Karpas-422 (cell line): ENCODE measurements at regions not wholly inside any gene's neighbourhood (a gene's known extent, or its start where the extent isn't known, plus 50 kb on each side); places are given as distances from the start of the nearest gene placed in this dataset.
"Not testable (repeated sequence)": the region's sequence is repeated elsewhere in the genome, so short reads cannot be mapped to it uniquely, and the experiment has no call there.

Source experiments
- DNase-seq: peaks from one replicate; pipeline ENCODE4 v3.0.0-alpha.2; 2015
- H2AFZ ChIP-seq: fragments of 200-600 bp; sonication (generic); 2 replicates; pipeline ENCODE4 v1.6.1; 2014; ENCODE audit warnings: antibody characterized with exemption, low read length, mixed read lengths
- H3K27ac ChIP-seq: fragments of 200-600 bp; sonication (generic); 2 replicates; pipeline ENCODE4 v1.5.1; 2014; ENCODE audit warnings: mild to moderate bottlenecking, low read length, moderate library complexity
- H3K27me3 ChIP-seq: fragments of 200-600 bp; sonication (generic); 2 replicates; pipeline ENCODE4 v1.6.1; 2014; ENCODE audit warnings: low read length, mixed read lengths
- H3K36me3 ChIP-seq: fragments of 200-600 bp; sonication (generic); 2 replicates; pipeline ENCODE4 v1.6.1; 2014; ENCODE audit warnings: low read length, mixed read lengths; ENCODE audit not compliant: insufficient read depth
- H3K4me1 ChIP-seq: fragments of 200-600 bp; sonication (generic); 2 replicates; pipeline ENCODE4 v1.6.1; 2014; ENCODE audit warnings: mild to moderate bottlenecking, low read length, mixed read lengths
- H3K4me2 ChIP-seq: fragments of 200-600 bp; sonication (generic); 2 replicates; pipeline ENCODE4 v1.6.1; 2014; ENCODE audit warnings: low read length, low read depth, mild to moderate bottlenecking; ENCODE audit not compliant: poor library complexity, severe bottlenecking
- H3K4me3 ChIP-seq: fragments of 200-600 bp; sonication (generic); 2 replicates; pipeline ENCODE4 v1.5.1; 2014; ENCODE audit warnings: mild to moderate bottlenecking, antibody characterized with exemption, low read length, mixed read lengths
- H3K79me2 ChIP-seq: fragments of 200-600 bp; sonication (generic); 2 replicates; pipeline ENCODE4 v1.6.1; 2014; ENCODE audit warnings: mild to moderate bottlenecking, low read length, mixed read lengths
- H3K9ac ChIP-seq: fragments of 200-600 bp; sonication (generic); 2 replicates; pipeline ENCODE4 v1.6.0; 2014; ENCODE audit warnings: low read length
- H3K9me2 ChIP-seq: fragments of 200-600 bp; sonication (generic), shearing (Covaris generic); replicated peaks from 2 replicates; pipeline ENCODE4 v1.6.0; 2014; ENCODE audit warnings: mild to moderate bottlenecking, low read length, moderate library complexity; ENCODE audit not compliant: insufficient read depth
- H3K9me3 ChIP-seq: fragments of 300-700, 200-600 bp; sonication (generic); 2 replicates; pipeline ENCODE4 v1.6.1; 2014; ENCODE audit warnings: low read length, mixed read lengths
- H4K20me1 ChIP-seq: fragments of 200-600 bp; sonication (generic); 2 replicates; pipeline ENCODE4 v1.6.1; 2014; ENCODE audit warnings: mild to moderate bottlenecking, antibody characterized with exemption, low read length, low read depth; ENCODE audit not compliant: insufficient read depth

DNA sequence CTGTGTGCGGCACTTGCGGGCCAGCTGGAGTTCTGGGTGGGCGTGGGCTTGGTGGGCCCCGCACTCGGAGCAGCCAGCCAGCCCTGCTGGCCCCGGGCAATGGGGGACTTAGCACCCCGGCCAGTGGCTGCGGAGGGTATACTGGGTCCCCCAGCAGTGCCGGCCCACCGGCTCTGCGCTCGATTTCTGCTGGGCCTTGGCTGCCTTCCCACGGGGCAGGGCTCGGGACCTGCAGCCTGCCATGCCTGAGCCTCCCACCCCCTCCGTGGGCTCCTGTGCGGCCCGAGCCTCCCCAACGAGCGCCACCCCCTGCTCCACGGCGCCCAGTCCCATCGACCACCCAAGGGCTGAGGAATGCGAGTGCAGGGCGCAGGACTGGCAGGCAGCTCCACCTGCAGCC is 96.1 kb upstream of the MYRIP start:
- not testable (repeated sequence) for H3K27ac ChIP-seq, H3K9me2 ChIP-seq, H3K9me3 ChIP-seq, H3K36me3 ChIP-seq, H3K27me3 ChIP-seq, H3K4me1 ChIP-seq, H4K20me1 ChIP-seq, H3K4me2 ChIP-seq, H3K4me3 ChIP-seq, DNase-seq, H3K79me2 ChIP-seq, H2AFZ ChIP-seq, H3K9ac ChIP-seq

DNA sequence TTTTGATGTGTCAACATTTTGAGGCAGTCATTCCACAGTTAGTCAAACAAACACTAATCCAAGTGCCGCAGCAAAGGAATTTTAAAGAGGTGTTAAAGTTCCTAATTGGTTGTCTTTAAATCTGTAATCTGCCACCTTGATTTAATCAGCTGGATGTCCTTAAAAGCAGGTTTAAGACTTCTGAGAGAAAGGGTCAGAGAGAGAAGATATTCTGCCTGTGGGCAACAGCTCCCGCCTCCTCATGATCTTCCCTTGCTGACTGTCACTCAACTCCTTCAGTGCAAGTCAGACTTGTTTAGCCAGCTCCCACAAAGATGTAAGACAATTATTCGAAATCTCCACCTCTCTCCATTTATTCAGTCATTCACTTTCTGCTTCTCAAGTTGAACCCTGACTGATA is 92.6 kb upstream of the MYRIP start:
- no peaks in the 10 kb centered on the region for H3K27me3 ChIP-seq
- H3K9me3 ChIP-seq = no peaks in the 10 kb centered on the region
- H3K9me2 ChIP-seq = no peaks in the 10 kb centered on the region
- H2AFZ ChIP-seq = no peak overlapping the region
- no peaks in the 10 kb centered on the region for H4K20me1 ChIP-seq
- no peak overlapping the region for H3K4me3 ChIP-seq
- H3K36me3 ChIP-seq = no peaks in the 10 kb centered on the region
- no peak overlapping the region for H3K9ac ChIP-seq
- no peaks in the 10 kb centered on the region for H3K4me1 ChIP-seq
- H3K27ac ChIP-seq = no peak overlapping the region
- H3K79me2 ChIP-seq = no peaks in the 10 kb centered on the region
- DNase-seq = no peak
- H3K4me2 ChIP-seq = no peak overlapping the region

DNA sequence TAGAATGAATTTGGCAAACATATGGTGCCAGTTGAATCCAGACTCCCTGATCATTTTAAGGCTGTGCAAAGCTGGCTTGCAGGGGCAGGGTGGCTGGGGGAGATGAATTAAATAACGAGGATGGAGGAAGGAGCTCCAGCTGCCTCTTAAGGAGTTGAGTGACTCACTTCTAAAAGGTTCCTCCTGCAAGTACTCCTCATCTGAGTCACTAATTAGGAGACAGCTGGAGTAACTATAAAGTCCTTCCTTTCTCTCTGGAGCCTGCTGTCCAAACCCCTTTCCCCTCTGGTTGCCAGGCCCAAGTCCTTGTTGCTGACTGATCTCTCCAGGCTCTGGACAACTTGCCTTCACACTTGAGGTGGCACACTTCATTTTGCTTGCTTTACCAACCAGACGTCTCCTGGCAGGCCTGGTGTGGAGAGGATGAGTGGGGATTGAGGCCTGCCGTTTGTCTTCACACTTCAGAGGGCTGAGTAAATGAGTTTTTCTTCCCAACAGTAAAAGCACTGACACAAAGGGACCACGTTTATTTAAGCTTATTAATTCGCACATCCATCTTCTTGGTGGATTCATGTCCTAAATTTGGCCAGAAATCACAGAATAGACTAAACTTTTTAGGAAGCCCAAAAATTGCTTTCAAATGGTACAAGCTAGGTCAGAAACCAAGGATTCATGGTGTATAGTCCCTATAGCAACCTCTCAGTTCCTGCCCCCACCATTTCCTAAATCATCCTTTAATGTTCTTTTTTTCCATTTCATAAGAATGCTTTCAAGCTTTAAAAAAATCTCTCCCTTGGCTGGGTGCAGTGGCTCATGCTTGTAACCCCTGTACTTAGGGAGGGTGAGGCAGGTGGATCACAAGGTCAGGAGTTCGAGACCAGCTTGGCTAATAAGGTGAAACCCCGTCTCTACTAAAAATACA is 90.5 kb upstream of the MYRIP start:
- Histone ChIP-seq H3K4me2 (no peak overlapping the region), H4K20me1 (no peaks in the 10 kb centered on the region), H3K36me3 (no peaks in the 10 kb centered on the region), H3K9me3 (no peaks in the 10 kb centered on the region), H3K9ac (no peak overlapping the region), H3K27ac (no peak overlapping the region), H3K27me3 (no peaks in the 10 kb centered on the region), H3K79me2 (no peaks in the 10 kb centered on the region), H3K4me1 (peaks cover 7% of the 10 kb centered on the region), H2AFZ (peak overlapping the region; percentile 68; the same call in 1 of the 2 replicates), H3K9me2 (no peaks in the 10 kb centered on the region), H3K4me3 (no peak overlapping the region)
- DNase-seq = no peak

DNA sequence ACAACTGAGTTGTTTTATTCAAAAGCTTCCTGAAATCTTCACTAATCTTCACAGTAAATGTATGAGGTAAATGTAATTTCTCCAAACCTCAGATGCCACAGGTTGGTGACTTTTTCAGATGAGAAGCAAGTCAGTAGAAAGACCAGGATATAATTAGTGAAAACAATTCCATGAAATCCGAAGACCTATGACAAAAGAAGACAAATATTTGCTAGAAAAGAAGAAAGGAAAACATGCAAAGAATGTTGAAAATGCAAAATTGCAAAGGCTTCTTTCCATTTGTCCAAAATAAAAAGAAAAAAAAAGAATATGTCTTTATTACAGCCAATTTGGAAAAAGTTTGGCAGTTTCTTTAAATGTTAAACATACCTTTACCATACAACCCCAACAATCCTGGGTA is 88.3 kb upstream of the MYRIP start:
- Histone ChIP-seq H3K9me3 (no peaks in the 10 kb centered on the region), H3K79me2 (no peaks in the 10 kb centered on the region), H3K9me2 (no peaks in the 10 kb centered on the region), H3K27me3 (no peaks in the 10 kb centered on the region), H3K4me1 (peaks cover 26% of the 10 kb centered on the region), H3K27ac (no peak overlapping the region), H3K4me2 (no peak overlapping the region), H3K9ac (no peak overlapping the region), H3K36me3 (no peaks in the 10 kb centered on the region), H2AFZ (no peak overlapping the region), H4K20me1 (no peaks in the 10 kb centered on the region), H3K4me3 (no peak overlapping the region)
- peak; percentile 14 for DNase-seq

DNA sequence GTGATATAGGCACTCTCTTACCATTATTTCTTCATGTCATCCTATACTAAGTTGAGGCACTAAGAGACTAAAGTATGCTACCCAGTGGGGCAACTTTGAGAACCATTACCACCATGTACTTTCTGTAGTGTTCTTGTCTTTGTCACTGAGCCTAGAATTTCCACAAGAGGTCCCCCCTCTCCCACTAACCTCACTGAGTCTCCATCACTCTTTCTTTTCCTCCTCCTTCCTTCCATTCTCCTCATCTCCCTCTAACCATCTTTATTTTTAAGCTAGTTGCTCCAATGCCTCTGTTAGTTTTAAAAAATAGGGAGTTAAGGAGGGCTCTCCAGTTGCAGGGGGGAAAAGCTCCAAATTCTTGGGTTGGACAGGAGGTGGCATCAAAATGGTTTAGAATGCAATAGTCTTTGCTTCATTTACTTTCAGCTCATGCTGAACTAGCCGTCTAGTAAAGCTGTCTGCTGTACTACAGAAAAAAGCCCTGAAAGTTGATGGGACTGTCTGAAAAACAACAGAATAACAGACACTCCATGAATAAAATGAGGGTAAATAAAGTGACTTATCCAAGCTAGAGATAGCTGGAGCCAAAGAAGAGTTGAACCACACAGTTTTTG is 85.1 kb upstream of the MYRIP start:
- Histone ChIP-seq H3K9me2 (no peaks in the 10 kb centered on the region), H3K4me3 (no peak overlapping the region), H3K9ac (no peak overlapping the region), H3K79me2 (no peaks in the 10 kb centered on the region), H3K4me2 (no peak overlapping the region), H3K27me3 (no peaks in the 10 kb centered on the region), H3K36me3 (no peaks in the 10 kb centered on the region), H4K20me1 (no peaks in the 10 kb centered on the region), H3K9me3 (no peaks in the 10 kb centered on the region), H3K4me1 (peaks cover 30% of the 10 kb centered on the region), H2AFZ (no peak overlapping the region), H3K27ac (no peak overlapping the region)
- DNase-seq = peak; percentile 75

DNA sequence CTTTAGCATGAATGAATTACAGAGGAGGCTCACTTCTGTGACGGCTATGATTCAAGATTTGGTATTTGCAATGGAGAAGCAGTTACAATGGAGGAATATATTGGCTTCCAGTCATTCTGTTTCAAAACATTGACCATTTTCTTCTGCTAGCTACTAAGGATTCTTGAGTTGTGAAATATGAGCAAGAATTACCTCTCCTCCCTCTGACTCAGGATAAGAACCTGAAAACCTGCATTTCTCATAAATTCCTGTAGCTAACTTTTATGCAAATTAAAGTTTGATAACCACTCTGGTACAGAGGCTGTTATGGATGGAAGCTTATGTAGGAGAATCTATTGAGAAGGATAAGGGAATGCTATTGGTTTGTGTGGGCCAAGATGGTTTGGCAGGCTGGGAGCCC is 84.1 kb upstream of the MYRIP start:
- H3K9me2 ChIP-seq = no peaks in the 10 kb centered on the region

DNA sequence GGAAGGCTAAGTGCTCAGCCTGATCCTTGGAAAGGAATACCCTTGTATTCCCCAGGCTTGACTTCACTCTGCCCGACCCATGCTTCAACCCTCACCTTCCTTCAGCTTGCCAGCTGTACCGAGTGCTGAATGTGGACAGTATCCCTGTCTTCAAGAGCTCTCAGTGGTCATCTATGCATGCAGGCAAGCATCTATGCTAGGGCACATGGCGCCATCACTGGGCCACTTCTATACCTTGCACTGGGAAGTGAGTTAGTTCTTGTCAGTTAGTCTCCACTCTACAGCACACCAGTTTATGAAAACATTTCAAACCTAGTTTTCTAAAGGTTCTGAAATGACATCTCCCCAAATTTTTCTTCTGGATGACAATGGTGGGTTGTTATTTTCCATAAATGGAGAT is 82.0 kb upstream of the MYRIP start:
- Histone ChIP-seq H4K20me1 (no peaks in the 10 kb centered on the region), H3K9me3 (no peaks in the 10 kb centered on the region), H3K4me3 (no peak overlapping the region), H3K27ac (no peak overlapping the region), H3K36me3 (no peaks in the 10 kb centered on the region), H3K4me1 (peaks cover 30% of the 10 kb centered on the region), H3K9me2 (no peaks in the 10 kb centered on the region), H3K79me2 (no peaks in the 10 kb centered on the region), H3K27me3 (no peaks in the 10 kb centered on the region), H2AFZ (no peak overlapping the region), H3K4me2 (no peak overlapping the region), H3K9ac (no peak overlapping the region)
- no peak for DNase-seq

More for the DNA sequence above, 84.1 kb upstream of the MYRIP start:
- Histone ChIP-seq H3K27ac (no peak overlapping the region; the same call in 1 of the 2 replicates), H4K20me1 (no peaks in the 10 kb centered on the region), H3K4me3 (no peak overlapping the region), H3K27me3 (no peaks in the 10 kb centered on the region), H3K9me3 (no peaks in the 10 kb centered on the region), H3K9ac (no peak overlapping the region), H2AFZ (no peak overlapping the region), H3K79me2 (no peaks in the 10 kb centered on the region), H3K4me1 (peaks cover 30% of the 10 kb centered on the region), H3K36me3 (no peaks in the 10 kb centered on the region), H3K4me2 (peak overlapping the region; percentile 23)
- no peak for DNase-seq

DNA sequence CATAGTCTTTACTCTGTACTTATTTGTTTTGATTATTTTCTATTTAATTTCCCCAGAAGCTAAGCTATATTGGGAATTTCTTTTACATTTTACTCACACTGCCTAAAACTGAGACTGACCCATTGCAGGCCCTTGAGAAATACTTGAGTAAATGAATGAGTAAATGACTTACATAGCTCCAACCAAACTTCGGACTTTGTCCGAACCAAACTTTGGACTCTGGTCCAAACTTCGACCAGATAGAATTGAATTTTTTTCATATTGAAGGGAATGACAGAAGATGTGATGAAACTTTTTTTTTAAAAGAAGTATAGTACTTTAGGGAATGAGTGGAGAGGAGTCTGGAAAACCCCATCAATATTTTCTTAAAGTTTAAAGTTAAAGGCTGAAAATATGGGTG is 75.6 kb upstream of the MYRIP start:
- Histone ChIP-seq H3K36me3 (no peaks in the 10 kb centered on the region), H3K27ac (no peak overlapping the region), H3K4me3 (no peak overlapping the region), H3K9me3 (no peaks in the 10 kb centered on the region), H2AFZ (no peak overlapping the region), H3K27me3 (no peaks in the 10 kb centered on the region), H3K9me2 (no peaks in the 10 kb centered on the region), H4K20me1 (no peaks in the 10 kb centered on the region), H3K79me2 (no peaks in the 10 kb centered on the region), H3K9ac (no peak overlapping the region), H3K4me2 (no peak overlapping the region), H3K4me1 (no peaks in the 10 kb centered on the region)
- DNase-seq = no peak
